T-helper 2 cell treated with Interferon-gamma antibody and Interleukin-4, amounts not matched to agents 100 ng/mL and 5 ng/mL, for 36 hours (primary cell): ENCODE measurements at regions not wholly inside any gene's neighbourhood (a gene's known extent, or its start where the extent isn't known, plus 50 kb on each side); places are given as distances from the start of the nearest gene placed in this dataset.
"Not testable (repeated sequence)": the region's sequence is repeated elsewhere in the genome, so short reads cannot be mapped to it uniquely, and the experiment has no call there.

Experiments used
- intact Hi-C: fragments of 100-400 bp; cut with micrococcal nuclease; formaldehyde crosslinking; loops from one replicate; pipeline ENCODE4 v1.15.1; 2023

DNA sequence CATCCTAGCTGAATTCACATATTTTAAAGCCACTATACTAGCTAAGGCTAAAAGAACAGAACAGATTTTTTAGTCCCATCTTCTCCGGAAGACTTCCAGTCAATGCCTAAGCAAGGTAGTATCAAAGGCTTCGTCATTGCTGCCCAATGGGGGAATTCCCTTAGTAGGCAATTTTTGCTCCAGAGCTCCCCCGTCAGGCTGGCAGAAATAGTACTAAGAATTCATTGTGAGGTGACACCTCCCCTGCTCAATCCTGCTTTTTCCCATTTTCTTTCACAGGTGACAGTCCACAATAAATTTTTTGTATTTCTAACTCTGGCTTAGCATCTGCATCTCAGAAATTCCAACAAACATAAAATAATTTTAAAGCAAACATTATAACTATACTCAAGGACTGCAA is 52.8 kb upstream of the SRSF6 start:
- intact Hi-C loops, result loop anchor here (10.0 kb wide), 1 partner anchor 1670 kb away; no protein-coding TSS in a partner anchor

DNA sequence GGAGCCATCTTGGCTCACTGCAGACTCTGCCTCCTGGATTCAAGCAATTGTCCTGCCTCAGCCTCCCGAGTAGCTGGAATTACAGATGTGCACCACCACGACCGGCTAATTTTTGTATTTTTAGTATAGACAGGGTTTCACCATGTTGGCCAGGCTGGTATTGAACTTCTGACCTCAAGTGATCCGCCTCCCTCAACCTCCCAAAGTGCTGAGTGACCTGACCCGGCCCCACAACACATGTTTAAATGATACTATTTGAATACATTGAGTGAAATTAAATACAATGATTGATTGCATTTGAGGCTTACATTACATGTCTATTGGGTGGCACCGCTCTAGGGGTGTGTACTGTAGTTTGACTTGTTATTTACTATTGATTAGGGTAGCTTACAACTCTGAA is 56.8 kb upstream of the SRSF6 start:
- intact Hi-C loops, result loop anchor here (10.0 kb wide), 1 partner anchor 1666 kb away; no protein-coding TSS in a partner anchor

- intact Hi-C loops, result no loop called here
Observed at GRCh38 chr20:43398676-43399324, 58.9 kb upstream of the SRSF6 start.

- intact Hi-C loops, result no loop called here
Observed at GRCh38 chr20:43397147-43397546, 60.5 kb upstream of the SRSF6 start.

- intact Hi-C loops, result no loop called here
Observed at GRCh38 chr20:43393052-43393451, 64.6 kb upstream of the SRSF6 start.

DNA sequence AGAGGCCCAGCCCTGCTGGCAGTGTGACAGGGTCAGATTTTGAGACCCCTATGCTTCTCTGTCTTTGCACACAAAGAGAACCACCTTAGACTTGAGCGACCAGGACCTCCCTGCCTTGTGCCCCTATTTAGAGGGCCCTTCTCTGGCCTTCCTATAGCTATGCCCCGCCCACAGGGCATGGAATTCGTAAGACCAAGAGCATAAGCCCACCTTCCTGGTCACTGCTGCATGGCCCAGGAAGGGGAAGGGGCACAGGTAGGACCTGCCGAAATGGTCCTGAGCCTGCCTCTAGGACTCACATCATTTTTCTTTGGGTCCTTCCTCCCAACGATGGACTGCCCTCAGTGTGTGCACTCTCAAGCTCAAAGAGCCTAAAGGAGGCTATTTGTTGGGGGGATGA is 65.1 kb upstream of the SRSF6 start:
- intact Hi-C loops, result no loop called here

DNA sequence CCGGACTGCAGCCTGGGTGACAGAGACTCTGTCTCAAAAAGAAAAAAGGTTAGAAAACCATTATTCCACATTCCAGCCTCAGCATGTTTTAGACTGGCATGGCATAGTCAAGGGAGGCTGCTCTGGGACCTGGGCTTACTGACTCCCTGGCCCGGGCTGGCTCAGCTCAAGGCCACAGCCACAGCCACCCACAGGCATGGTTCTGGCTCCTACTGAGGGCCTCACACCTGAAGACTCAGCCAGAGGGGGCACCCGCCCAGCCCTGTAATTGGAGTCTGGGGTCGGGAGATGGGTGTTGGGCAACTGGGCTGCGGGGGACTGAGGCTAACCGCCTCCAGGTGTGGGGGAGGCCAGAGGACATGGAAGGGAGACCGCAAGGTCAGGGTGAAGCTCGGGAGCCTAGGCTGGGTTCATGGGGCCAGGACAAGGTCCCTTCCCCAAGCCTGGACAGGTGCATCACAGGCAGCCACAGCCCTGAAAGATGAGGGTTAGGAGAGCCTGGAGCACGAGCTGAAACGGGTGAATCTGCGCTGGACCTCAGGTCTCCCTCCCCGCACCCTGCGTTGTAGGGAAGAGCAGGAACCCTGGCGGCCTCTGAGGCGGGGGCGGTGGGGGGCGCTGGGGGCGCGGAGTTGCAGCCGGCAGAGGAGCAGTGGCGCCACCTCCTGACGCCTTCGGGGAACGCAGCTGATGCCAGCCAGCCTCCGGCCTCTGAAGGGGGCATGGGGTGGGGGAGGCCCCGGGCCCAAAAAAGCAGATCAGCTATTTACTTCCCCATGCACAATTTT is 67.7 kb upstream of the SRSF6 start:
- intact Hi-C loops, result no loop called here

DNA sequence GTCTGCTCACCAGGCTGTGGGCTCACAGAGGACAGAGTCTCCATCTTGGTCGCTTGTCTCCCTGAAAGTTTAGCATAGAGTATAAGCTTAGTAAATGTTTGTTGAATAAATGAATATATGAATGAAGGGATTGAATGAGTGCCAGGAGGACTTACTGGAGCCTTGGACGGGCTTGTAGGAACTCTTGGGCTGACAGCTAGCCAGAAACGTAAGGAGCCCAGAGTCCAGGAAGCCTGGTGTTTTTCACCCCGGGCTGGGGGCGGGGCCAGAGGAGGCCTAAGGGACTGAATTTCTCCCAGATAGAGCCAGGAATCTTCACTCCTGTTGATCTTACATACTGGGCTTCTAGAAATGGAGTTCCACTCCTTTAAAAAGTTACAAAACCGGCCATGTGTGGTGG is 68.5 kb upstream of the SRSF6 start:
- intact Hi-C loops, result no loop called here

DNA sequence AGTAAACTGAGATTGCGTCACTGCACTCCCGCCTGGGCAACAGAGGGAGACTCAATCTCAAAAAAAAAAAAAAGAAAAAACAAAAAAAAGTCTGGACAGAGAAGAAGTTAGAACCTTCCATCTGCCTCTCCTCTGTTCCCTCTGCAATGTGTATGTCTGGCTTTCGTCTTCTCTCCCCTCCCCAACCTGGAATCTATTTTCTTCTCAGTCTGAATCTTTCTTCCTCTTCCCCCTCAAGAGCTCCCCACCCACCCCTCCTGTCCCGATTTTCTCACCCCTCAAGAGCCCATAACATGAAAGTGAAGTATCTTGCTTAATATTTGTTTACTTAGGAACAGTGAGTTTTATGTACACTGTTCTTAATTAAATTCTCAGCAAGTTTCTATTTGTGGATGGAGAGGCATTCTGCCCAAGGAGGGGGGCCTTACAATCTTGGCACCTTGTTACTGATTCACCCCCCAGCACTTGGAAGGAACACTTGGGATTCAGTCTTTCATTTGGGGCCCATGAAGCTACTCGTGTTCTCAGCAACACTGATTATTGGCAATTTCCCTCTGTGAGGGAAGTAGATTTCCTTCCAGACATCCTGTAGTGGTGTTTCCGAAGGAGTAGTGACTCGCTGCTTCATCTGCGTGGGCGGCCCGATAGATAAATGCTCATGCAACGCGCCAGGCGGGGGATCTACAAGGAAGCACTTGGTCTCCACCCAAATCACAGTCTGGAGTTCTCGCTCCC is 69.3 kb upstream of the SRSF6 start:
- intact Hi-C loops, result no loop called here

DNA sequence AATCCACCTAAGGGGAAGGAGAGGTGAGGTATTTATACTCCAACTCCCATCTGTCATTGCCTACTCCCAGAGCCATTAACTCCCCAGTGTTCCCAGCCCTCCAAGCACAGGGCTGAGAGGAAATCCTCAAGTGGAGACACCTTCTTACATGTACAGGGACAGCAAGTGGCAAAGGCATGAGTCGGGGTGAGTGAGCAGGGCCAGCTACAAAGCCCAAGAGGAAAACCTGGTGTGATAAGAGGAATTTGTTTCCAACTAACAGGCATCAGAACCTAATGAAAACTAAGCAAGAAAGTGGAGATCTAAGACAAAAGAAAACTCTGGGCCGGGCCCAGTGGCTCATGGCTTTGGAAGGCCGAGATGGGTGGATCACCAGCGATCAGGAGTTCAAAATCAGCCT is 70.0 kb upstream of the SRSF6 start:
- intact Hi-C loops, result no loop called here

DNA sequence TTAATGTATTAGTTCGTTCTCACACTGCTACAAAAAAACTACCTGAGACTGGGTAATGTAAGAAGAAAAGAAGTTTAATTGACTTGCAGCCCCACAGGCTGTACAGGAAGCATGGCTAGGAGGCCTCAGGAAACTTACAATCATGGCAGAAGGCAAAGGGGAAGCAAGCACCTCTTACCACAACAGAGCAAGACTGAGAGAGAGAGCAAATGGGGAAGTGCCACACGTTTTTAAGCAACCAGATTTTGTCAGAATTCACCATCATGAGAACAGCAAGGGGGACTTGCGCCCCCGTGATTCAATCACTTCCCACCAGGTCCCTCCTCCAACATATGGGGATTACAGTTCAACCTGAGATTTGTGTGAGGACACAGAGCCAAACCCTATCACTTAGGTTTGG is 70.8 kb upstream of the SRSF6 start:
- intact Hi-C loops, result no loop called here

GRCh38 chr20:43385914-43386313 is 71.8 kb upstream of the SRSF6 start:
- intact Hi-C loops, result no loop called here

- intact Hi-C loops, result no loop called here
Observed at GRCh38 chr20:43384101-43384940, 73.4 kb upstream of the SRSF6 start.

- intact Hi-C loops, result no loop called here
Observed at GRCh38 chr20:43383026-43383795, 74.5 kb upstream of the SRSF6 start.

- intact Hi-C loops, result not testable (repeated sequence)
Observed at GRCh38 chr20:43382135-43382534, 75.6 kb upstream of the SRSF6 start.

GRCh38 chr20:43381533-43381932 is 76.2 kb upstream of the SRSF6 start:
- intact Hi-C loops, result not testable (repeated sequence)

DNA sequence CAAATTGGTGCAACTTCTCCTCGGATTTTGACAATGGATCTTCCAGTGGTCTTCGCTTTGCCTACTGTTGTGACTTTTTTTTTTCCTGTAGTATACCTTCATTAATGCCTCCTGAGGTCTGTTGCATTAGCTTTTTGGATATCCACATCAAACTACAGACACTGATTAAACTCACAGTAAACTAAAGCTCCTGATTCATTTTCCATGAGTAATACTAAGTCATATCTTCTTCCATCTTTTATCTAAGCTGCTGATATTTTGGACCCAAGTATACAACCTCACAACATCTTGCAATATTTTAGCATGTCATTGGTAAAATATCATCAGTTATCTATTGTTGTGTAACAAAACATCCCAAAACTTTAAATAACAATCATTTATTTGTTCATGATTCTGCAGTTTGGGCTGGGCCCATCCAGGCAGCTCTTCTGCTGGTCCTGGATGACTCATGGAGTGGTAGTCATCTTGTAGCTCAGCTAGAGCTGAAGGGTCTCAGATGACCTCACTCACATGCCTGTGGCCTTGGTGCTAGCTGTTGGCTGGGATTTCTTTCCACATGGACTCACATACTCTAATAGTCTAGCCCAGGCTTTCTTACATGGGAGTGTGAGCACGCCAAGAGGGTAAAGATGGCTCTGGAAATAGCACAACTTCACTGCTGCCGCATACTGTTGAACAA is 78.3 kb upstream of the SRSF6 start:
- intact Hi-C loops, result no loop called here

GRCh38 chr20:43376831-43377230 is 80.9 kb upstream of the SRSF6 start:
- intact Hi-C loops, result no loop called here

- intact Hi-C loops, result no loop called here
Observed at GRCh38 chr20:43375591-43375990, 82.1 kb upstream of the SRSF6 start.

GRCh38 chr20:43372051-43372450 is 85.6 kb upstream of the SRSF6 start:
- intact Hi-C loops, result no loop called here
